GM21528 (cell line): ENCODE measurements at regions not wholly inside any gene's neighbourhood (a gene's known extent, or its start where the extent isn't known, plus 50 kb on each side); places are given as distances from the start of the nearest gene placed in this dataset.

Experiments used
- ATAC-seq: cut with Tn5 transposase; IDR thresholded peaks from one replicate; pipeline ENCODE4 v1.9.1; 2021; ENCODE audit warnings: mild to moderate bottlenecking, moderate library complexity; ENCODE audit not compliant: unreplicated experiment, low FRiP score

GRCh38 chr13:70357031-70357430, 248.8 kb upstream of the KLHL1 start:
- ATAC-seq = no peak

GRCh38 chr13:70353096-70353495, 244.8 kb upstream of the KLHL1 start:
- ATAC-seq = no peak

GRCh38 chr13:70347947-70348620, 239.8 kb upstream of the KLHL1 start:
- no peak for ATAC-seq

GRCh38 chr13:70339738-70340137, 231.5 kb upstream of the KLHL1 start:
- ATAC-seq = no peak

GRCh38 chr13:70338609-70339008, 230.4 kb upstream of the KLHL1 start:
- ATAC-seq = no peak

- no peak for ATAC-seq
These were observed 228.6 kb upstream of the KLHL1 start for GRCh38 chr13:70336866-70337265.

- ATAC-seq = no peak
These were observed 225.5 kb upstream of the KLHL1 start for GRCh38 chr13:70333752-70334151.

- ATAC-seq = no peak
These were observed 222.6 kb upstream of the KLHL1 start for GRCh38 chr13:70330697-70331361.

GRCh38 chr13:70324519-70324918, 216.3 kb upstream of the KLHL1 start:
- ATAC-seq = no peak

GRCh38 chr13:70311191-70311590, 202.9 kb upstream of the KLHL1 start:
- no peak for ATAC-seq

- no peak for ATAC-seq
These were observed 202.3 kb upstream of the KLHL1 start for GRCh38 chr13:70310396-70311119.

- ATAC-seq = no peak
These were observed 189.0 kb upstream of the KLHL1 start for GRCh38 chr13:70297189-70297616.

GRCh38 chr13:70284371-70284770, 176.1 kb upstream of the KLHL1 start:
- no peak for ATAC-seq

GRCh38 chr13:70275841-70276240, 167.6 kb upstream of the KLHL1 start:
- ATAC-seq = no peak

GRCh38 chr13:70255406-70255991, 147.2 kb upstream of the KLHL1 start:
- ATAC-seq = no peak

GRCh38 chr13:70253834-70254233, 145.6 kb upstream of the KLHL1 start:
- ATAC-seq = no peak

- ATAC-seq = no peak
These were observed 145.2 kb upstream of the KLHL1 start for GRCh38 chr13:70253411-70253810.

GRCh38 chr13:70249332-70250064, 141.2 kb upstream of the KLHL1 start:
- ATAC-seq = no peak

- no peak for ATAC-seq
These were observed 128.9 kb upstream of the KLHL1 start for GRCh38 chr13:70237131-70237530.

GRCh38 chr13:70235565-70235964, 127.3 kb upstream of the KLHL1 start:
- no peak for ATAC-seq

- ATAC-seq = no peak
These were observed 115.7 kb upstream of the KLHL1 start for GRCh38 chr13:70223911-70224310.
